ENCODE measurements at regions not wholly inside any gene's neighbourhood (a gene's known extent, or its start where the extent isn't known, plus 50 kb on each side); places are given as distances from the start of the nearest gene placed in this dataset.
A peak's percentile ranks its signal among the peaks of the same experiment; 100 is the strongest.
"Not testable (repeated sequence)": the region's sequence is repeated elsewhere in the genome, so short reads cannot be mapped to it uniquely, and the experiment has no call there.

- no peak overlapping the region for H3K4me3 ChIP-seq (ENCODE audit: low read depth, low read length)
- TF ChIP-seq CTCF (IDR thresholded peaks at IDR 0.05; ENCODE audit: insufficient read depth, low read depth, low read length) = no peak
- no peak for DNase-seq (ENCODE audit: low read depth)
Observed at GRCh38 chr5:16987776-16988175, 51.7 kb upstream of the MYO10 start.

DNA sequence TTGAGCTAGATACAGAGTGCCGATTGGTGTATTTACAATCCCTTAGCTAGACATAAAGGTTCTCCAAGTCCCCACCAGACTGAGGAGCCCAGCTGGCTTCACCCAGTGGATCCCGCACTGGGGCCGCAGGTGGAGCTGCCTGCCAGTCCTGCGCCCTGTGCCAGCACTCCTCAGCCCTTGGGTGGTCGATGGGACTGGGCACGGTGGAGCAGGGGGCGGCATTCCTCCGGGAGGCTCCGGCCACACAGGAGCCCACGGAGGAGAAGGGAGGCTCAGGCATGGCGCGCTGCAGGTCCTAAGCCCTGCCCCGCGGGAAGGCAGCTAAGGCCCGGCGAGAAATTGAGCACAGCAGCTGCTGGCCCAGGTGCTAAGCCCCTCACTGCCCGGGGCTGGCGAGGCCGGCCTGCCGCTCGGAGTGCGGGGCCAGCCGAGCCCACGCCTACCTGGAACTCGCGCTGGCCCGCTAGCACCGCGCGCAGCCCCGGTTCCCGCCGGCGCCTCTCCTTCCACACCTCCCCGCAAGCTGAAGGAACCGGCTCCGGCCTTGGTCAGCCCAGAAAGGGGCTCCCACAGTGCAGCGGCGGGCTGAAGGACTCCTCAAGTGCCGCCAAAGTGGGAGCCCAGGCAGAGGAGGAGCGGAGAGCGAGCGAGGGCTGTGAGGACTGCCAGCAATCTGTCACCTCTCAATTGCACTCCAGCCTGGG, 54.9 kb upstream of the MYO10 start:
- not testable (repeated sequence) for H3K4me3 ChIP-seq (ENCODE audit: low read depth, low read length); DNase-seq (ENCODE audit: low read depth)

- no peak overlapping the region for H3K4me3 ChIP-seq (ENCODE audit: low read depth, low read length)
- TF ChIP-seq CTCF (IDR thresholded peaks at IDR 0.05; ENCODE audit: insufficient read depth, low read depth, low read length) = no peak
Observed at GRCh38 chr5:16992006-16992405, 55.9 kb upstream of the MYO10 start.

DNA sequence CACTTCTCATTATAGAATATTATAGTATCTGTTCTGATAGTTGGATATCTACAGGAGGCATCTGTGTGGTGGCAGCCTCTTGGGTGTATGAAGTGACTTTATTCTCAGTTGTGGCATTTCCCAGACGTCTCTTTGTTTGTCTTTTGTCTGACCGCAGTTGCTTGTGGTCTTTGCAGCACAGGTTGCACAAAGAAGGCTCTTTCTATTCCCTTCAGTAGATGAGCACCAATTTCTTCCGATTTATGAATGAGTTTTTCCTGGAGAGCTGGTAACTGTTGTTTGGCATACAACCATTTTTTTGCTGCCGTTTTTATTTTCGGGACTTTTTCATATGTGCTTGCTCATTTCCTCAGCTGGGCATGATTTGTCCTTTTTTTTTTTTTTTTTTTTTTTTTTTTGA, 56.4 kb upstream of the MYO10 start:
- TF ChIP-seq CTCF (IDR thresholded peaks at IDR 0.05; ENCODE audit: insufficient read depth, low read depth, low read length) = no peak
- no peak overlapping the region for H3K4me3 ChIP-seq (ENCODE audit: low read depth, low read length)
- DNase-seq (ENCODE audit: low read depth) = no peak

More at GRCh38 chr5:16992006-16992405, 55.9 kb upstream of the MYO10 start:
- DNase-seq (ENCODE audit: low read depth) = no peak

DNA sequence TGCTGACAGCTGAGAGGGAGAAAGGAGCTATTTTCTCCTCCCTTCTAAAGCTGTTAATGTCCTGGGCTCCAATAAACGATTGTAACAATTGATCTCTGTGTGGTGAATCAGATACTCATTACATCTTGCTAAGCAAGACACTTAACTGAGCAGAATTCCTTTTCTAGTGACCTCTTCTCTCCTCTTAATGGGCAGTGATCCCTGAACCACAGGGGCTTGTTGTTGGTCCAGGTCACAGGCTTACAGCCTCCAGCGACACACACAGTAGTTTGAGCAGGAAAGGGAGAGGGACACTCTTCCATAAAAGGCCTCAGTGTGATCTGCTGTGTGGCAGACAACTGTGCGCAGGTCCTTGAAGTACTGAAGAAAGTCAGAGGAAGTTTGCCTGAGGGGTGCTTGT, 58.5 kb upstream of the MYO10 start:
- no peak for TF ChIP-seq CTCF (IDR thresholded peaks at IDR 0.05; ENCODE audit: insufficient read depth, low read depth, low read length)
- no peak for DNase-seq (ENCODE audit: low read depth)
- H3K4me3 ChIP-seq (ENCODE audit: low read depth, low read length) = no peak overlapping the region

- no peak for DNase-seq (ENCODE audit: low read depth)
- no peak for TF ChIP-seq CTCF (IDR thresholded peaks at IDR 0.05; ENCODE audit: insufficient read depth, low read depth, low read length)
- H3K4me3 ChIP-seq (ENCODE audit: low read depth, low read length) = no peak overlapping the region
Observed at GRCh38 chr5:16995372-16995771, 59.3 kb upstream of the MYO10 start.

- no peak for TF ChIP-seq CTCF (IDR thresholded peaks at IDR 0.05; ENCODE audit: insufficient read depth, low read depth, low read length)
- H3K4me3 ChIP-seq (ENCODE audit: low read depth, low read length) = no peak overlapping the region
- peak; percentile 95 for DNase-seq (ENCODE audit: low read depth)
Observed at GRCh38 chr5:17000291-17000939, 64.3 kb upstream of the MYO10 start.

Data from fibroblast of villous mesenchyme (primary cell).